Large intestine (tissue), 3 donors: ENCODE measurements at regions not wholly inside any gene's neighbourhood (a gene's known extent, or its start where the extent isn't known, plus 50 kb on each side); places are given as distances from the start of the nearest gene placed in this dataset.

Experiments used
- DNase-seq, 2 donors: peaks; one replicate each; pipeline versions ENCODE4 v3.0.0 to v3.0.0-alpha.2; 2013
- H3K27ac ChIP-seq: one replicate; pipeline ENCODE4 v1.5.1; 2013; ENCODE audit warnings: low read length
- H3K27me3 ChIP-seq: 2 replicates; pipeline ENCODE4 v1.6.1; 2013; ENCODE audit warnings: low read length; ENCODE audit not compliant: control insufficient read depth, insufficient read depth
- H3K36me3 ChIP-seq: 2 replicates; pipeline ENCODE4 v1.6.1; 2013; ENCODE audit warnings: low read length; ENCODE audit not compliant: control insufficient read depth, insufficient read depth
- H3K4me1 ChIP-seq: one replicate; pipeline ENCODE4 v1.6.1; 2013; ENCODE audit warnings: low read length; ENCODE audit not compliant: control insufficient read depth, insufficient read depth
- H3K4me3 ChIP-seq: one replicate; pipeline ENCODE4 v1.5.1; 2013; ENCODE audit warnings: low read length
- H3K9me3 ChIP-seq: one replicate; pipeline ENCODE4 v1.6.1; 2013; ENCODE audit warnings: mild to moderate bottlenecking, low read depth, low read length, moderate library complexity; ENCODE audit not compliant: control insufficient read depth
- WGBS: methylation state at CpG from one replicate; pipeline ENCODE4 v1.1.5; 2013; ENCODE audit warnings: low lambda C conversion rate; ENCODE audit not compliant: insufficient coverage; 5-methylcytosine and 5-hydroxymethylcytosine counted together

- WGBS = no CpG with 5 or more reads among the region's 6 CpGs
These were observed 1491.1 kb downstream of the TBC1D22A start for GRCh38 chr22:48253573-48253972.

GRCh38 chr22:48253136-48253535 lies 1490.7 kb downstream of the TBC1D22A start:
- DNase-seq = no peak
- Histone ChIP-seq H3K9me3 (no peaks in the 10 kb centered on the region), H3K4me1 (no peaks in the 10 kb centered on the region), H3K36me3 (no peaks in the 10 kb centered on the region), H3K27ac (no peak overlapping the region), H3K27me3 (peaks cover 41% of the 10 kb centered on the region), H3K4me3 (no peak overlapping the region)
- no CpG with 5 or more reads among the region's 13 CpGs for WGBS

More at GRCh38 chr22:48253573-48253972, 1491.1 kb downstream of the TBC1D22A start:
- no peak overlapping the region for H3K27ac ChIP-seq
- H3K4me1 ChIP-seq = no peaks in the 10 kb centered on the region
- peaks cover 41% of the 10 kb centered on the region for H3K27me3 ChIP-seq
- H3K4me3 ChIP-seq = no peak overlapping the region
- H3K36me3 ChIP-seq = no peaks in the 10 kb centered on the region
- no peaks in the 10 kb centered on the region for H3K9me3 ChIP-seq
- DNase-seq = no peak

- Histone ChIP-seq H3K27ac (no peak overlapping the region), H3K9me3 (no peaks in the 10 kb centered on the region)
- no CpG with 5 or more reads among the region's 5 CpGs for WGBS
These were observed 1489.2 kb downstream of the TBC1D22A start for GRCh38 chr22:48251629-48252028.

GRCh38 chr22:48250937-48251530 lies 1488.6 kb downstream of the TBC1D22A start:
- no peak overlapping the region for H3K4me3 ChIP-seq
- H3K27me3 ChIP-seq = peaks cover 31% of the 10 kb centered on the region
- no peaks in the 10 kb centered on the region for H3K9me3 ChIP-seq
- H3K27ac ChIP-seq = no peak overlapping the region
- no peak for DNase-seq
- no peaks in the 10 kb centered on the region for H3K36me3 ChIP-seq
- H3K4me1 ChIP-seq = no peaks in the 10 kb centered on the region
- WGBS = 67% methylated on average over 1 of the region's 5 CpGs

More at GRCh38 chr22:48251629-48252028, 1489.2 kb downstream of the TBC1D22A start:
- Histone ChIP-seq H3K36me3 (no peaks in the 10 kb centered on the region), H3K27me3 (peaks cover 36% of the 10 kb centered on the region), H3K4me1 (no peaks in the 10 kb centered on the region), H3K4me3 (no peak overlapping the region)
- DNase-seq = no peak

DNA sequence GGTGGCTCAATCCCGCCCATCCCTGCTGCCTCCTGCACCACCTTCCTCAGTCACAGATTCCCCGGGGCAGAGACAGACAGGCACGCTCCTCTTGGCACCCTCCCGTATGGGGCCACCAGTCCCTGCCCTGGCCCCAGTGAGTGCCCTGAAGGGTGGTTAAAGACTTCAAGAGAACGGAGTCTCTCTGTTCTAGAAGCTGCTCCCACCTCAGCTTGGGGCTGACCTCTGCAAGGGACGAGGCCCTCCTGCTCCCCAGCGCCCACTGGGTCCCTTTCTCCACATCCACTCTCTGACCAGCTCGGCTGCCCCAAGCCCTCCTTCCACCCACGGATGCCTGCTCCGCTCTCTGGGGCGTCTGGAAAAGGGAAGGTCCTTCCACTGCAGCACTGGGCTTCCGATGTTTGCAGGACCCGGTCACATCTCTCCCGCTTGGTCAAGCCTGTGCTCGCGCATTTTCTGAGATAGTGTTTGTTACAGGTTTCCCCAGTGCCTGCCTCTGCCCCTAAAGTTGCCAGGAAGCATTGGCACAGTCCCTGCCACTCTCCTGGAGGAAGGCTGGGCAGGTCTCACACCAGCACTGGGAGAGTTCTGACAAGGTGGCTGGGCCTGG lies 1487.9 kb downstream of the TBC1D22A start:
- no peaks in the 10 kb centered on the region for H3K9me3 ChIP-seq
- WGBS = no CpG with 5 or more reads among the region's 16 CpGs
- H3K36me3 ChIP-seq = no peaks in the 10 kb centered on the region
- no peaks in the 10 kb centered on the region for H3K4me1 ChIP-seq
- no peak for DNase-seq
- no peak overlapping the region for H3K27ac ChIP-seq
- peaks cover 28% of the 10 kb centered on the region for H3K27me3 ChIP-seq
- H3K4me3 ChIP-seq = no peak overlapping the region

DNA sequence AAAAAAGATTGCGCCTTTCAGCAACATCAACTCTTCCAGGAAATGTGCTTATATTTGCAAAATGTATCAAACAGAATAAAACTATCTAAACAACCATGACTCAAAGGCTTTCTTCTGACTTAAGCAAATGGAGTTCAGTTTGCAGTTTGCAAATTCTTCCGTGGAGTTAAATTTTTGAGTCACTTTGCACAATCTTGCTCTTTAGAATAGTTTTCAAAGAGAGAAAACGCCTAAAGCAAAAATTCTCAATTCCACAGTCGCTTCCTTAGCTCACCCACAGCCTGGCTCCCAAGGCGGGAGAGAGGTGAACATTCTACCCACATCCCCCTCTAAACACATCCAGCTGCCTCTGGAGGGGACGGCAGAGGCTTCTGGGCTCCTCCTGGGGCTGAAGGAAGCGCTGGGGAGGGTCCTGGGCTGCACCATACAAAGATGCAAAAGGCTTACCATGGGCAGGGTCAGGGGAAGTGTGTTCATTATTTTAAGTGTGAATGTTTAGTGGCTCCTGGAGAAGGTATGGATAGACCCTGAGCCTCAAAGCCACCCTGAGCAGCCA lies 1487.3 kb downstream of the TBC1D22A start:
- Histone ChIP-seq H3K4me3 (no peak overlapping the region), H3K27me3 (peaks cover 23% of the 10 kb centered on the region)
- no CpG with 5 or more reads among the region's 7 CpGs for WGBS

DNA sequence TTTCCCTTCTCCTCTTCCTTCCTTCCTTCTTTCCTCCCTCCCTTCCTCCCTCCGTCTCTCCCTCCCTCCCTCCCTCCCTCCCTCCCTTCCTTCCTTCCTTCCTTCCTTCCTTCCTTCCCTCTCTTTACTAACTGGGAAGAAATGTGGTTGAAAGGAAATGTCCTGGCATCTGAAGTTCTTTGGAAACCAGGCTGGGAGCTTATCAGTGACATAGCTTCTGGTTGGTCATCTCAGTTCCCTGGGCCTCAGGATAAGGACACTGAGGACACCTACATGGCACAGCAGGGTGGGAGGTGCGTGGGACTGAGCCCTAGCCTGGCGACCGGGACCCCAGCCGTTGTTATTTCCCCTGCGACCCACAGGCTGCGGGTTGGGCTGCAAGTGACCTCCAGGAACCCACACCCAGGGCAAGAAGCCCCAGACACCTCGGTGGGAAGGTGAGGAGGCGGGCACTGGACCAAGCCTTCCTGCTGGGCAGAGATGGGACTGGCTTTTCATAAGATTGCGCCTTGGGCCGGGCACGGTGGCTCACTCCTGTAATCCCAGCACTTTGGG lies 1486.5 kb downstream of the TBC1D22A start:
- no CpG with 5 or more reads among the region's 12 CpGs for WGBS
- Histone ChIP-seq H3K27ac (no peak overlapping the region), H3K36me3 (no peaks in the 10 kb centered on the region), H3K4me3 (no peak overlapping the region), H3K9me3 (no peaks in the 10 kb centered on the region), H3K4me1 (no peaks in the 10 kb centered on the region), H3K27me3 (peaks cover 16% of the 10 kb centered on the region)
- no peak for DNase-seq

More for the DNA sequence above, 1487.3 kb downstream of the TBC1D22A start:
- no peaks in the 10 kb centered on the region for H3K9me3 ChIP-seq
- no peaks in the 10 kb centered on the region for H3K36me3 ChIP-seq
- no peak for DNase-seq
- H3K4me1 ChIP-seq = no peaks in the 10 kb centered on the region
- no peak overlapping the region for H3K27ac ChIP-seq

DNA sequence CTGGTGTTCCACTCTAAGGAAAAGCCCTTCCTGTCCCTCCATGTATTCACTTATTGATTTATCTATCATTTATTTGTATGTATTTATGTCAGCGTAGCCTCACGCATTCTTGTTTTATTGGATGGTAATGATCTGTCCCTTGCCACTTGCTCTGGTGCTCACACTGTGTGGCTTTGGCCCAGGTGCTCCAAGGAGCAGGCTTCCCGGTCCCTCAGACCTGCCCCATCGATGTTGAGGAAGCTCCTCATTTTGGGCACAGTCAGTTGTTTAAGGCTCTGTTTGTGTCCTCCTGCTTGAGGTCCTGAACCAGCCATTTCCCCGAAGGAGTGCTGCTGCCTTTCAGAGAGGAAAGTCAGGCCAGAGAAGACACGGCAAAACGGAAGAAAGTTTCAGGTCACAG lies 1485.4 kb downstream of the TBC1D22A start:
- no peak overlapping the region for H3K27ac ChIP-seq
- no peak for DNase-seq
- peaks cover 10% of the 10 kb centered on the region for H3K27me3 ChIP-seq
- no peaks in the 10 kb centered on the region for H3K36me3 ChIP-seq
- 100% methylated on average over 1 of the region's 7 CpGs for WGBS
- H3K4me3 ChIP-seq = no peak overlapping the region
- no peaks in the 10 kb centered on the region for H3K9me3 ChIP-seq
- H3K4me1 ChIP-seq = no peaks in the 10 kb centered on the region

GRCh38 chr22:48245196-48245485 lies 1482.7 kb downstream of the TBC1D22A start:
- Histone ChIP-seq H3K4me3 (no peak overlapping the region), H3K9me3 (no peaks in the 10 kb centered on the region), H3K4me1 (no peaks in the 10 kb centered on the region), H3K36me3 (no peaks in the 10 kb centered on the region), H3K27ac (no peak overlapping the region), H3K27me3 (peaks cover 3% of the 10 kb centered on the region)
- no peak for DNase-seq
- WGBS = no CpG with 5 or more reads among the region's 2 CpGs

DNA sequence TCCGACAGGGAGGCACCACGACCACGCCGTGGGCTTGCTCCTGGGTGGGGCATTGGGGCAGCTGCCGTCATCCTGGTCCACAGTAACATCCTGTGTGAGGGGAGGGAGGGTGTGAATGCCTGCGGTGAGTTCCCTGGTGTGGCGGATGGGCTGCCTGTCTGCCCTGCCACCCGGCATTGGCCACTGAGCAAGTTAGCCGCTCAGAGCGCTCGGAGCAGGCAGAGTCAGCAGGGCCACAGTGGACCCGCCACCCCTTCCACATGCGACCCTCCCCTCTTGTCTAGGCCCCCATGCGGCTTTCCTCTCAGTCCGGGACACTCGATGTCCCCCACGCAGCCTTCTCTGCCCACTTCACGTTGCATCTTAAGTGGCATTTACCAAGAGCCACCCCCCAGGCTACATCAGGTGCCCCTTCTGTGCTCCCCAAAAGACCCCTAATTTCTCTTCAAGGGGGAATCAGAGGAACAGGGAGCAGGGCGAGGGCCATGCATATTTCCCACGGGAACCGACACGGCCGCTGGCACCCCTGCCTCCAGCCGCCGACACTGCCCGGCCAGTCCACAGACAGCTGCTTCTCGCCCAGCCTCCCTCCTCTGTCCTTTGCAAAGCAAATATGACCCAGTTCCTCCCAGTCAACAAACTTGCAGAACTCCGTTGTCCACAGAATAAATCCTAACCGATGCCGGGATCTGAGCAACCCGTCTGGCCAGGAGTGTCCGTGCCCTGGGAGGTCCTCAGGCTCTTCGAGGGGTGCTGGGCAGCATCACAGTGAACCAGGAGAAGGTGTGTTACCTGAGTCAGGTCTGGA lies 1482.1 kb downstream of the TBC1D22A start:
- no peaks in the 10 kb centered on the region for H3K36me3 ChIP-seq
- WGBS = no CpG with 5 or more reads among the region's 33 CpGs
- H3K9me3 ChIP-seq = no peaks in the 10 kb centered on the region
- no peak overlapping the region for H3K4me3 ChIP-seq
- no peak for DNase-seq
- no peak overlapping the region for H3K27ac ChIP-seq
- H3K4me1 ChIP-seq = no peaks in the 10 kb centered on the region
- H3K27me3 ChIP-seq = no peaks in the 10 kb centered on the region
